GM21526 (cell line): ENCODE measurements at regions not wholly inside any gene's neighbourhood (a gene's known extent, or its start where the extent isn't known, plus 50 kb on each side); places are given as distances from the start of the nearest gene placed in this dataset.
"Not testable (repeated sequence)": the region's sequence is repeated elsewhere in the genome, so short reads cannot be mapped to it uniquely, and the experiment has no call there.

Experiments
- ATAC-seq: cut with Tn5 transposase; IDR thresholded peaks from one replicate; pipeline ENCODE4 v1.9.1; 2021; ENCODE audit warnings: moderate library complexity; ENCODE audit not compliant: unreplicated experiment, low FRiP score

DNA sequence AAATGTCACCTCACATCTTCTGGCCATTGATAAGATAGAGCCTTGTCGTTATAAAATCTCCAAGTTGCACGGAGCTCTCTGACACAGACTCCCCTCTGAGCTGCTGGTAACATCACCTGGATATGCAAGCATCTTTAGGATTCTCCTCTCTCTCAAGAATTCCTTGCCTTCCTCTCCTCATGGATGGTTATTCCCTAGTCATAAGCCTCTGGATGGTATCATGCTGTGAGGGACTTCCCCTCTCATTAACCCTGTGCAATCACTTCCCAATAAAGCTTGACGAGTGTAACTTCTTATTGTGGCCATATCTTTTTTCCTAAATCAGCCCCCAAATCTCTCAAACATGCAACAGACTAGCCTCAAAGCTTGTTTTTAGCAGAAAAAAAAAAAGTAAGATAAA is 1057.0 kb upstream of the SLIT2 start:
- ATAC-seq: no peak

DNA sequence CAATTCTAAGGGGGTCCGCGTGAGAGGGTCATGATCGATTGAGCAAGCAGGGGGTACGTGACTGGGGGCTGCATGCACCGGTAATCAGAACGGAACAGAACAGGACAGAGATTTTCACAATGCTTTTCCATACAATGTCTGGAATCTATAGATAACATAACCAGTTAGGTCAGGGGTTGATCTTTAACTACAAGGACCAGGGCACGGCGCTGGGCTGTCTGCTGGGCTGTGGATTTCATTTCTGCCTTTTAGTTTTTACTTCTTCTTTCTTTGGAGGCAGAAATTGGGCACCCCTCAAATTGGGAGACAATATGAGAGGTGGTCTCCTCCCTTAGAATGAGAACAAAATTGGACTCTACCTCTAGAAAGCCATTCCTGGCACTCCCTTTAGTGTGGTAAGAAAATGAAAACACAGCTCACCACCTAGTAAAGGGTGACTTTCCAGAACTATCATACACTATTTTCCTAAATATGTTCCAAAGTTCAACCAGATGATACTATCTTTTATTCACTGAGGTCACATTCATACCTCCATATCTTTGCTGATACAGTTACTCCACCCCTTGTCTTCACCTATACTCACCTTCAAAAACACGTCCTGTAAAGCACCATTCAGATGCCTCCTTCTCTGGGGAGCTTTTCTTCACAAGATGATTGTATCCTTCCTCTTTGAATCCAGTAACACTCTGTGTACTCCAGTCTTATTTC is 1058.3 kb upstream of the SLIT2 start:
- ATAC-seq: no peak

DNA sequence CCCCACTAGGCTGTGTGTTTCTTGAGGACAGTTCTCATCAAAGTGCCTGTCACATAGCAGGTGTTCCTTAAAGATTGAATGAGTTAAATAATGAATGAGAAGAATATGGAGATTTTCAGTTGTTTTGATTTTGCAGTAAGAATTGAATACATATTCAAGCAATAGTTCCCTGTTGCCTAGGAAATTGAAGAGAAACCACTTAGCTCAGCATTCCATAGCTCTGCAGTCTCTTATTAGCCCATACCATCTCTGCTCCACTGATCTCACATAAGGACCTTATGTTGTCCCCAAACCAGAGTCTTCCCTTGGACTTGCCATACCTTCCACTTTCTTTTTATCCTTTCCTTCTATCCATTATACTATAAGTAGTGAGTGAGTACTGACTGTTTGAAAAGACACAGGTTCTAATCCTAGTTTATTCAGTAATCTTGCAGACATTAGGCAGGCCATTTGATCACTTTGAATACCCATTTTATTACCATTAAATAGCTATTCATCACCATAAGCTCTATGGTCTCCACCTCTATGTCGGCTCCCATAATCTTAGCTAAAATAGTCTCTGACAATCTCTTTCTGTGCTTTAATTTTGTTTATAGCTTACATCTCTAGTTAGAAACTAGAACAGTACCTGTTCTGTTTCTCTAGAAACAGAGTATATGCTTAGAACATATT is 1059.6 kb upstream of the SLIT2 start:
- ATAC-seq: no peak

DNA sequence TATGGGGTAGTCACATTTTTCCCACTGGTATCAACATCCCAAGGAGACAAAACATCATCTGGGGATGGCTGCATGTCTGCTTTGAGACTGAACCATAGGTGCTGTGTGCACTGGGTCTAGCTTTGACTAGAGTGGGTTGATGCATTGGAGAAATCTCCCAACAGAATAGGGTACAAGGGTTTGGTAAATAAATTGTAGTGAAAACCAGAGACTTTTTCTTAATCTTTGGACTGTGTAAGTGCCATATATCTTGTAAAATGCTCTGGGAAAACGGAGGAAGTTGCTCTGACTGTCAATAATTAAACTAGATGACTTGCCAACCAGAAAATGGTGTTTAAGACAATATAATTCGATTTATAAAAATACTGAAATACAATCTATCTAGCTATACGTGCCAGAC is 1064.0 kb upstream of the SLIT2 start:
- ATAC-seq: no peak

DNA sequence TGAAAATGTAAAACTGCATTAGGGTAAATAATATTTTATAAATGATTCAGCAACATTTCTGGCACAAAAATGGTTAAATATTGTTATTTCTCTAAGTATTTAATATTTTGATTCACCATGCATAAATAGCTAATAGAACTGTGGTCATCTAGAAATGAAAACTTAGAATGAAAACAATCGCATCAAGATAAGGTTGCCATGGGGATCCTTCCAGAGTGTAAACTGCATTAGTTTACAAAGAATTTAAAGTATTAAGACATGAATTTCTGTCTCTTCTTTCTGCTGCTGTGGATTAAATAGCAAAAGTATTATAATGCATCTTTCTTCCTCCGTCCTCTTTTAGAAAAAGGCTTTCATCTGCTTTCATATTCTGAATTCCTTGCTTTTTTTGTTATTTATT is 1064.6 kb upstream of the SLIT2 start:
- no peak for ATAC-seq

DNA sequence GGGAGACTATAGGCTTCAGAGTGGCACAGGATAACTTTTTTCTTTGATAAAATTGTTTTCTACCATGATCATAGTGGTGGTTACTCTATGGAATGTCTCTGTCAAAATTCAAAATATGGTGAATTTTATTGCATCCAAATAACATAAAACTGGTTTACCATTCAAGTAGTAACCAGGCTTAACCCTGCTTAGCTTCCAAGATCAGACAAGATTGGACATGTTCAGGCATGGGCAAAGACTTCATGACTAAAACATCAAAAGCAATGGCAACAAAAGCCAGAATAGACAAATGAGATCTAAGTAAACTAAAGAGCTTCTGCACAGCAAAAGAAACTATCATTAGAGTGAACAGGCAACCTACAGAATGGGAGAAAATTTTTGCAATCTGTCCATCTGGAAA is 1070.1 kb upstream of the SLIT2 start:
- not testable (repeated sequence) for ATAC-seq

DNA sequence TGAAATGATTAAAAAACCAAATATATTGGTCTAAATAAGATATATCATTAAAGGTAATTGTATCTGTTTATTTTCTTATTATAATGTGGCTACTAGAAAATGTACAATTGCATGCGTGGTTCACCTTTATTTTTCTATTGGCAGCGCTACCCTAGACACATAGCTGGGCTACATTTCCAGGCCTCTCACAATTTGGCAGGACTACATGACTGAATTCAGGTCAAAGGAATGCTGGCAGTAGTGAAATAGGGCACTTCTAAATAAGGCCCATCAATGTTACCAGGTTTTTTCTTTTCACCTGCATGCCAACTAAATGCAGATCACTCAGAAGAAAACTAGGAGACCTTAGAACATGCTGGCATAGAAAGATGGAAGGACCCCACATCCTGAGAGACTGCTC is 1072.9 kb upstream of the SLIT2 start:
- no peak for ATAC-seq

DNA sequence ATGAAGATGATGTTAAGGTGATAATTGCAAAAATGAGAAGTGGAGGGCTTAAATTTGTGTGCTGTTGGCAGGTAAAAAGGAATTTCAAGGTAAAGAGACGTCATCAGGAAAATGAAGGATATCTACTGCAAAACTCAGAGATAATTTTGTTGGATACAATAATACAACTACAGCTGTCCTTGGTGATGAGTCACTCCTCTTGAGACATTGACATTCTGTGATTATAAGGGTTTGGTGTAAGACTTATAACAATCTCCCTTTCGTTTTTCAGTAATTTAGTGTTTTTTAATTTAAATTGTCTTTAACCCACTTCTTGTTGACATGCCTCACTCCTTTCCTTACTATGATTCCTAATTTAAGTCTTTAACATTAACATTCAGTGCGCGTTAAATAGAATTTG is 1074.1 kb upstream of the SLIT2 start:
- ATAC-seq: no peak

DNA sequence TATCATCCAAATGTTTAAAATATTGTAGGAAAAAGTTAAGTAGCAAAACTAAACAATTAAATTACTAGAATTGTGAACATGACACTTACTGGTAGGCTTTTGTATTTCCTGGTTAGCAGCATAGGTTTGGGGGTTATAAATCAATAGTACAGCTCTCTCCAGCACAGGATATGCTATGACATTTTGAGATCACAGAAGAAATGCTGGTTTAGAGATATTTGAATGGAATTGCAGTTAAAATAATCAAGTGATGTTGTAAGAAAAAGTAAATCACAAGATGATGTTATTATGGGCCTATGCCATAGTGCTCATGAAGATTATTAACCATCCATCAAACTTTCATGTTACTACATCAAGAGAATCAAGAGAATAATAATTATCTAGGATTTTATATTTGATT is 1079.9 kb upstream of the SLIT2 start:
- no peak for ATAC-seq

DNA sequence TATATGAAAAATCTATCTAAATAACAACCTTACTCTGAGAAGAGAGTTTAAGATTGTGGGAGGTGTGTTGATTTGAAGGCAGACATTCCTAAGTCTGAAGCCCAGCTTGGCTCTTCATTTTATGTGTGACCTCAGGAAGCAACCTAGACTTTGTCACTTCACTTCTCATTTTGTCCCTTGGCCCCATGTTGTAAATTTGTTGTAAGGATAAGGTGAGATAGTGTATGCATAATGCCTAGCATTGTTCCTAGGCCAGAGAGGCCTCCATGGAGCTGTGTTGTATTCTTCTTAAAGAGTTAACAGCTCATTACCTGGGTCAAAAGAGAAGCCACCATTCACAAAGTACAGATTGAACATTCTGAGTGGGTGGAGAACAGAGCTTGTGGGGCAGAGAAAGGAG is 1084.4 kb upstream of the SLIT2 start:
- no peak for ATAC-seq

DNA sequence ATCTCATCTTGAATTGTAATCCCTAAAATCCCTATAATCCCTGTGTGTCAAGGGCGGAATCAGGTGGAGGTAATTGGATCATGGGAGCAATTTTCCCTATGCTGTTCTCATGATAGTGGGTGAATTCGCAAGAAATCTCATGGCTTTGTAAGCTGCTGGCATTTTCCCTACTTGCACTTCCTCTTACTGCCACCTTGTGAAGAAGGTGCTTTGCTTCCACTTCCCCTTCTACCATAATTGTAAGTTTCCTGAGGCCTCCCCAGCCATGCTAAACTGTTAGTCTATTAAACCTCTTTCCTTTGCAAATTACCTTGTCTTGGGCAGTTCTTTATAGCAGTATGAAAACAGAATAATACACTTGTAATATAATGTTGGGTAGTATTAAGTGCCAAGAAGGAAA is 1087.4 kb upstream of the SLIT2 start:
- no peak for ATAC-seq

DNA sequence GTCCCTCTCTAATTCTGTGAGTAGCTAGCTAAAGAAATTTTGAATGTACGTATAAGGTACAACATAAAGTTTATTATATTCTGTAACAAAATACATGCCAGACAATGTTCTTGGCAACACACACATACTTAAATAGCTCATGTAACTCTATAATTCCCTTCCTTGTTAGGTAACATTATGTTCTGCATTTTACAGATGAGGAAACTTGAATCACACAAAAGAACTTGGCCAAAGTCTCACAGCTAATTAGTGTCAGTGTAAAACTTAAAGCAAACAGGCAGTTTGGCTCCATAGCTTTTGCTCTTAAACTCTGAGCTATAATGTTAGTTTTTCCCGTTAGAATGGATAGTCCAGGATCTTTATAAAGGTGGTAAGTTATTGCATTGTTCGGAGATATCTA is 1091.8 kb upstream of the SLIT2 start:
- ATAC-seq: no peak

DNA sequence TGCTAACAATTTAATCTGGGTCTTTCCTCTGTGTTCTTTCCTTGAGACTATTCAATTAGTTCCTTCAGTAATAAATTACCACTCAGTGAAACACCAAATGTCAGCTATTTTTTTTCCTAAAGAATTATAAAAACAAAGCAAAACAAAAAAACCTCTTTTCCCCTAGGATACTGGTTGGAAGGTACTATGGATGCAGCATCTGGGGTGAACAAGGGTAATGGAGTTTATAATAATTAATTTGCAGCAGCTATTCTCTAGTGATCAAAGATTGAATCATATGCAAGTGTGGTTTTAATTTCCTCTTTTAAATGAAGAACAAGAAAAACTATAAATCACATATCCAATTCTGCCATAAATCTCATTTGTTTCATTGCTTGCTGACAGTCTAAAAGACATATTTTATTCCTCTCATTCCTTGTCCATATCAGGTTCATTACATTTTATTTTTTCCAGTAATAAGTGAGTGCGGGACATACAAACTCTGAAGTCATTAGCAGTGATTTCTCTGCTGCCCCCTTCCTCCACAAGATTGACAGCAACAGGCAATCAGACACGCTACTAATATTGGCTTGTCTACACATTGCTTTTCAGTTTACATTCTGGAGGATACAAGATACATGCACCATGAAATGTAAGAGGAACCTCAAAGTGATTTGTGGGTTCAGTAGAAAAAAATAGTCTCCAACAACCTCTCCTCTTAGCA is 1093.4 kb upstream of the SLIT2 start:
- ATAC-seq: no peak

DNA sequence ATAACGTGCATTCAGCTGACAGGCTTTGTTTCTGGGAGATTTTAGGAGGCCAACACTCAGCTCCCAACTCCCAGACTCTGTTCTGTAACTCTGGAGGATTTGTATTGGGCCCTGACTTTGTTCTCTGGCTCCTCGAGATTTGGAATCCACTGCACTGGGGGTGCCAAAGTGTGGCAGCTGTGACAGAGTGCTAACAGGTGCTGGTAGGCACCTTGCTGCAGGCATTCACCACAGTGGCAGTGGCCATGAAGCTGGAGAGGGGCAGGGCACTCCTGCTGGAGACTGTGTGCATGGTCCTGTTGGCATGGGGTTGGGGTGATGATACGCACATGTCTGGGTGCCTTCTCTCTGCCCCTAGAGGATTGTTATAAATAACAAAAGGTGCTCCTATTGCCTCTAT is 1094.9 kb upstream of the SLIT2 start:
- ATAC-seq: no peak

DNA sequence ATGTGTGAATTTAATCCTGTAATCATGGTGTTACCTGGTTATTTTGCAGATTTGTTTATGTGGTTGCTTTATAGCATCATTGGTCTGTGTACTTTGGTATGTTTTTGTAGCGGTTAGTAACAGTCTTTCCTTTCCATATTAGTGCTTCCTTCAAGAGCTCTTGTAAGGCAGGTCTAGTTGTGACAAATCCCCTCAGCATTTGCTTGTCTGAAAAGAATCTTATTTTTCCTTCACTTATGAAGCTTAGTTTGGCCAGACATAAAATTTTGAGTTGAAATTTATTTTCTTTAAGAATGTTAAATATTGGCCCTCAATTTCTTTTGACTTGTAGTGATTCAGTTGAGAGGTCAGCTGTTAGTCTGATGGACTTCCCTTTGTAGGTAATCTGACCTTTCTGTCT is 1096.1 kb upstream of the SLIT2 start:
- no peak for ATAC-seq

DNA sequence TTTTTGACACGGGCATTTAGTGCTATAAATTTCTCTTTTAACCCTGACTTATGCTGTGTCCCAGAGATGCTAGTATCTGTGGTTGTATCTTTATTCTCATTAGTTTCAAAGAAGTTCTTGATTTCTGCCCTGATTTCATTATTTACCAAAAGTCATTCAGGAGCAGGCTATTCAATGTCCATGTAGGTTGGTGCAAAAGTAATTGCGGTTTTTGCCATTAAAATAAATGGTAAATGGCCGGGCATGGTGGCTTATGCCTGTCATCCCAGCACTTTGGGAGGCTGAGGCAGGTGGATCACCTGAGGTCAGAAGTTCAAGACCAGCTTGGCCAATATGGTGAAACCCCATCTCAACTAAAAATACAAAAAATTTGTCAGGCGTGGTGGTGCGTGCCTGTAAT is 1097.4 kb upstream of the SLIT2 start:
- ATAC-seq: not testable (repeated sequence)

DNA sequence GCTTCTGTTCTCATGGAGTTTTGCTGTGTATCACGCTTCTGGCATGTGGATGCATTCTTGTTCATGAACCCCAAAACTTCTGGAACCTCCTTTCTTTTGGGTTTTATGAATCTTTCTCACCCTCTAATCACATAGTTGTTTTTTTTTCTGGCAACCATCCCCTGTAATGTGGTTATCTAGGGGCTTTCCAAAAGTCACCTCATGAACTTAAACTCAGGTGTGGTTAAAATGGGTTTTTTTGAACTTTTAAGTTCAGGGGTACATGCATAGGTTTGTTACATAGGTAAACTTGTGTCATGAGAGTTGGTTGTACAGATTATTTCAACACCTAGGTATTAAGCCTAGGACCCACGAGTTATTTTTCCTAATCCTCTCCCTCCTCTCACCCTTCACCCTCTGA is 1099.4 kb upstream of the SLIT2 start:
- no peak for ATAC-seq

DNA sequence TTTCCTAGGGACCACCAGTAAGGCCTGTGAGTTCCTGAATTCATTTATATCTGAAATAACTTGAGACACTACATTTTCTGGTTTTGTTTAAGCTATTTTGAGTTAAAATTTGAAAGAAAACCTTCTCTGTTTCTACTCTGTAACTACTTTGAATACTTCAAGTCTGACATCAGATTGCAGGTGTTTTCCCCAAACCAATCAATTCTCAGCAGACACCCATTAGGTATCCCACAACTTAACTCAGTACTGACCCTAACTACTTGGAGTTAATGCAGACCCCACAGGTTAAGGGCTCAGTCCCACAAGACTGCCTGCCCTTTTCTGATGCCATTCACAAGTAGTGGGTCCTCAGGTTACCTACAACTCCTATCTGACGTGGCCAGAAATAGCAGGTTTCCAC is 1100.0 kb upstream of the SLIT2 start:
- no peak for ATAC-seq

DNA sequence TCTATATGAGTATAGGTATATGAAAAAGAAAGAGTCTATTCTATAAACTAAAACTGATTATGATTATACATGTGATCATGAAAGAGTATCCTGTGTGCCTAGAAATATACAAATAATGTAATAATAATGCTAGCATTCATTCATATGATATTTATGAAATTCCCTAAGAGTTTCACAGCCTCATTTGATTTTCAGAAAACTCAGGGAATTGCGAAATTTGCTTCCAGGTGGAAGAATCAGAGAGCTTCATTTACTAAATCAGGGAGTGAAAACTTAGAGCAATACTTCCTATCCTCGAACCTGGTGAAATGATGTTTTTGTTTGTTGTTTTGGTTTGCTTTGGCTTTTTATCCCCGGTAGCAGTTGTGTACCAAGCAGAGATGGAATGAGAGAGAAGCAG is 1105.7 kb upstream of the SLIT2 start:
- no peak for ATAC-seq

DNA sequence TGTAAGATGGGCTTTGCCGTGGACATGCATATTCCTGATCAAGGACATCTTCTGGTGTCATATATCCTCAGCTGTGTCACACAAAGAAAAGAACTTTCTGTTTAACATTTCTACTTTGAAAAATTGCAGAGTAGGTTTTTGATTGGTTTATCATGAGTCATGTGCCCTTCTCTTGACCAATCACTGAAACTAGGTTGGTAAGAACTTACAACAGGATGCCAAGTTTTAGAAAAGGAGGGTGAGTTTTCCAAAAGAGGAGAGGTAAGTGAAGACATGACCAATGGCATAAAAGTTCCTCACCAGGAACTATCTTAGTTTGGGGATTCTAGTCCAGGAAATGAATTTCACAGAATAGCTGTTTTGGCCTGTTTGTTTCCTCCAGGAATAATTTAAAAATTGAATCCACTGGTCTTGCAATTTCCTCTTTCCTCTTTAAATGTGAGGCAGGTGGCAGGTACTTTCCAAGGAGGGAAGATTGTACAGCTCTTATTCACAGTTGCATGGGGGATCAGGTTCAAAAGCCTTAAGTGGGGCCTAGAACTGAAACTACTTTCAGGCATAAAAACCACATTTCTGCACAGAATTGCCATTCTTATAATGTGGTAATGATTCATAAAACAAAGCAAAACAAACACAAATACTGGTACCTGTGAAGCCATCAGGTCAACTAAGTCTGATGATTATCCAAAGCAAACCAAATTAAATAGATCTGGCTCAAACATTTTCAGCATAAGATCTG is 1114.5 kb upstream of the LCORL start:
- no peak for ATAC-seq

DNA sequence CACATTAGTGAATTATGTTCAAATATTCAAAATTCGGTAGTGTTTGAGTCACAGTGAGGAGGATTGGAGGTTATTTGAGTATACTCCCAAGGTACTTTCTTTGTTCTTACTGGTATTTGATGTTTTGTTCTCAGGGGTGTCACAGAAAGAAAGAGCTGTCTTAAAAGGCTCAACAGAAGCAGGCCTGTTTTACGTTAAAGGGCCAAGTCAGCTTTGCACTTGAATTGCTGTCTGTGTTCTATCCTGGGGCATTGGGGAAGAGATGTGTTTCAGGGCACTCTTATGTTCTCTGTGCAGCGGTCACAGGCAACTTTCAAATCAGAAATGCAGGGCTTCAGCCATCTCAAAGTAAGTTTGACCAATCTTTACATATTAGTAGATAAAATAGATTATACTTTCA is 1113.1 kb upstream of the LCORL start:
- no peak for ATAC-seq
